ENCODE measurements at regions not wholly inside any gene's neighbourhood (a gene's known extent, or its start where the extent isn't known, plus 50 kb on each side); places are given as distances from the start of the nearest gene placed in this dataset.
"Not testable (repeated sequence)": the region's sequence is repeated elsewhere in the genome, so short reads cannot be mapped to it uniquely, and the experiment has no call there.

- no peak overlapping the region for H3K4me3 ChIP-seq (ENCODE audit: low read length)
- no peak overlapping the region for H3K27ac ChIP-seq (ENCODE audit: low read length)
- H3K9me3 ChIP-seq (ENCODE audit: control insufficient read depth, low read length), result no peaks in the 10 kb centered on the region
- WGBS, result 60% methylated on average over 1 of the region's 1 CpG
- ATAC-seq (no peak), DNase-seq (no peak)
- intact Hi-C loops (cut with DNase I), result no loop called here
- H3K4me1 ChIP-seq (ENCODE audit: control insufficient read depth, insufficient read depth, low read length), result no peaks in the 10 kb centered on the region
- H3K27me3 ChIP-seq (ENCODE audit: control insufficient read depth, insufficient read depth), result no peaks in the 10 kb centered on the region
Observed at GRCh38 chr3:182138393-182138792, 426.7 kb downstream of the SOX2 start.

- Histone ChIP-seq H3K4me1 (ENCODE audit: control insufficient read depth, insufficient read depth, low read length) (no peaks in the 10 kb centered on the region), H3K9me3 (ENCODE audit: control insufficient read depth, low read length) (no peaks in the 10 kb centered on the region), H3K4me3 (ENCODE audit: low read length) (no peak overlapping the region), H3K27ac (ENCODE audit: low read length) (no peak overlapping the region), H3K27me3 (ENCODE audit: control insufficient read depth, insufficient read depth) (no peaks in the 10 kb centered on the region)
- no peak for ATAC-seq
- intact Hi-C loops (cut with DNase I), result no loop called here
- WGBS, result 66% methylated on average over 7 of the region's 7 CpGs
- DNase-seq, result no peak
Observed at GRCh38 chr3:182139627-182140357, 428.1 kb downstream of the SOX2 start.

- no peaks in the 10 kb centered on the region for H3K9me3 ChIP-seq (ENCODE audit: control insufficient read depth, low read length)
- no peak for ATAC-seq
- no peak overlapping the region for H3K27ac ChIP-seq (ENCODE audit: low read length)
- no peak for DNase-seq
- no peaks in the 10 kb centered on the region for H3K27me3 ChIP-seq (ENCODE audit: control insufficient read depth, insufficient read depth)
- H3K4me3 ChIP-seq (ENCODE audit: low read length), result no peak overlapping the region
- WGBS, result 20% methylated on average over 2 of the region's 2 CpGs
- no peaks in the 10 kb centered on the region for H3K4me1 ChIP-seq (ENCODE audit: control insufficient read depth, insufficient read depth, low read length)
- intact Hi-C loops (cut with DNase I), result no loop called here
Observed at GRCh38 chr3:182142928-182143327, 431.2 kb downstream of the SOX2 start.

- DNase-seq (no peak), ATAC-seq (no peak)
- Histone ChIP-seq H3K4me3 (ENCODE audit: low read length) (no peak overlapping the region), H3K9me3 (ENCODE audit: control insufficient read depth, low read length) (no peaks in the 10 kb centered on the region), H3K4me1 (ENCODE audit: control insufficient read depth, insufficient read depth, low read length) (no peaks in the 10 kb centered on the region), H3K27ac (ENCODE audit: low read length) (no peak overlapping the region), H3K27me3 (ENCODE audit: control insufficient read depth, insufficient read depth) (no peaks in the 10 kb centered on the region)
- 49% methylated on average over 2 of the region's 2 CpGs for WGBS
- intact Hi-C loops (cut with DNase I), result no loop called here
Observed at GRCh38 chr3:182143903-182144302, 432.2 kb downstream of the SOX2 start.

- intact Hi-C loops (cut with DNase I), result no loop called here
- H3K9me3 ChIP-seq (ENCODE audit: control insufficient read depth, low read length), result no peaks in the 10 kb centered on the region
- ATAC-seq, result no peak
- H3K27ac ChIP-seq (ENCODE audit: low read length), result no peak overlapping the region
- DNase-seq, result no peak
- no peaks in the 10 kb centered on the region for H3K27me3 ChIP-seq (ENCODE audit: control insufficient read depth, insufficient read depth)
- H3K4me3 ChIP-seq (ENCODE audit: low read length), result no peak overlapping the region
- 64% methylated on average over 3 of the region's 3 CpGs for WGBS
- no peaks in the 10 kb centered on the region for H3K4me1 ChIP-seq (ENCODE audit: control insufficient read depth, insufficient read depth, low read length)
Observed at GRCh38 chr3:182148360-182148759, 436.6 kb downstream of the SOX2 start.

- WGBS, result 72% methylated on average over 3 of the region's 3 CpGs
Observed at GRCh38 chr3:182149594-182149993, 437.9 kb downstream of the SOX2 start.

GRCh38 chr3:182156326-182156725 is 444.6 kb downstream of the SOX2 start:
- H3K4me1 ChIP-seq (ENCODE audit: control insufficient read depth, insufficient read depth, low read length); DNase-seq; H3K9me3 ChIP-seq (ENCODE audit: control insufficient read depth, low read length); H3K27me3 ChIP-seq (ENCODE audit: control insufficient read depth, insufficient read depth); H3K27ac ChIP-seq (ENCODE audit: low read length); H3K4me3 ChIP-seq (ENCODE audit: low read length); intact Hi-C loops (cut with DNase I); ATAC-seq: not testable (repeated sequence)
- WGBS, result 62% methylated on average over 3 of the region's 3 CpGs

More at GRCh38 chr3:182149594-182149993, 437.9 kb downstream of the SOX2 start:
- H3K27me3 ChIP-seq (ENCODE audit: control insufficient read depth, insufficient read depth), result no peaks in the 10 kb centered on the region
- intact Hi-C loops (cut with DNase I), result no loop called here
- no peak overlapping the region for H3K27ac ChIP-seq (ENCODE audit: low read length)
- ATAC-seq (no peak), DNase-seq (no peak)
- H3K4me1 ChIP-seq (ENCODE audit: control insufficient read depth, insufficient read depth, low read length), result no peaks in the 10 kb centered on the region
- no peak overlapping the region for H3K4me3 ChIP-seq (ENCODE audit: low read length)
- no peaks in the 10 kb centered on the region for H3K9me3 ChIP-seq (ENCODE audit: control insufficient read depth, low read length)

GRCh38 chr3:182165234-182165633 is 453.5 kb downstream of the SOX2 start:
- no peaks in the 10 kb centered on the region for H3K27me3 ChIP-seq (ENCODE audit: control insufficient read depth, insufficient read depth)
- 39% methylated on average over 4 of the region's 4 CpGs for WGBS
- DNase-seq (no peak), ATAC-seq (no peak)
- no peak overlapping the region for H3K27ac ChIP-seq (ENCODE audit: low read length)
- no peaks in the 10 kb centered on the region for H3K4me1 ChIP-seq (ENCODE audit: control insufficient read depth, insufficient read depth, low read length)
- intact Hi-C loops (cut with DNase I), result no loop called here
- no peak overlapping the region for H3K4me3 ChIP-seq (ENCODE audit: low read length)
- no peaks in the 10 kb centered on the region for H3K9me3 ChIP-seq (ENCODE audit: control insufficient read depth, low read length)

- Histone ChIP-seq H3K27ac (ENCODE audit: low read length) (no peak overlapping the region), H3K9me3 (ENCODE audit: control insufficient read depth, low read length) (no peaks in the 10 kb centered on the region), H3K4me3 (ENCODE audit: low read length) (no peak overlapping the region), H3K4me1 (ENCODE audit: control insufficient read depth, insufficient read depth, low read length) (no peaks in the 10 kb centered on the region), H3K27me3 (ENCODE audit: control insufficient read depth, insufficient read depth) (no peaks in the 10 kb centered on the region)
- ATAC-seq (no peak), DNase-seq (no peak)
- intact Hi-C loops (cut with DNase I), result no loop called here
- 39% methylated on average over 4 of the region's 4 CpGs for WGBS
Observed at GRCh38 chr3:182172534-182172933, 460.8 kb downstream of the SOX2 start.

- intact Hi-C loops (cut with DNase I), result no loop called here
- H3K4me3 ChIP-seq (ENCODE audit: low read length), result no peak overlapping the region
- H3K27ac ChIP-seq (ENCODE audit: low read length), result no peak overlapping the region
- no peaks in the 10 kb centered on the region for H3K27me3 ChIP-seq (ENCODE audit: control insufficient read depth, insufficient read depth)
- DNase-seq (no peak), ATAC-seq (no peak)
- no peaks in the 10 kb centered on the region for H3K9me3 ChIP-seq (ENCODE audit: control insufficient read depth, low read length)
- H3K4me1 ChIP-seq (ENCODE audit: control insufficient read depth, insufficient read depth, low read length), result no peaks in the 10 kb centered on the region
- 75% methylated on average over 5 of the region's 5 CpGs for WGBS
Observed at GRCh38 chr3:182178488-182179200, 466.9 kb downstream of the SOX2 start.

- Histone ChIP-seq H3K4me3 (ENCODE audit: low read length) (no peak overlapping the region), H3K27ac (ENCODE audit: low read length) (no peak overlapping the region), H3K4me1 (ENCODE audit: control insufficient read depth, insufficient read depth, low read length) (no peaks in the 10 kb centered on the region), H3K9me3 (ENCODE audit: control insufficient read depth, low read length) (no peaks in the 10 kb centered on the region), H3K27me3 (ENCODE audit: control insufficient read depth, insufficient read depth) (no peaks in the 10 kb centered on the region)
- intact Hi-C loops (cut with DNase I), result no loop called here
- 73% methylated on average over 1 of the region's 1 CpG for WGBS
- ATAC-seq (no peak), DNase-seq (no peak)
Observed at GRCh38 chr3:182179631-182180030, 467.9 kb downstream of the SOX2 start.
